Activated CD4-positive, alpha-beta T cell treated with anti-CD3 and anti-CD28 coated beads, Interleukin-2, amount 10 ng/mL, durations not matched to agents 7 days and 5 days (primary cell): ENCODE measurements at regions not wholly inside any gene's neighbourhood (a gene's known extent, or its start where the extent isn't known, plus 50 kb on each side); places are given as distances from the start of the nearest gene placed in this dataset.

Experiments
- CTCF ChIA-PET: fragments of 350-600 bp; sonication (Branson Sonifier 250); formaldehyde crosslinking; loops from one replicate; lab custom pipeline; 2021; ENCODE audit warnings: antibody characterized with exemption; lab: Charles Lee
- POLR2A ChIA-PET: fragments of 350-600 bp; sonication (Branson Sonifier 250); formaldehyde crosslinking; loops from one replicate; lab custom pipeline; 2021; ENCODE audit warnings: antibody characterized with exemption; lab: Charles Lee
- DNase-seq: peaks from one replicate; pipeline ENCODE4 v3.0.0-alpha.2; 2020
- H3K27ac Mint-ChIP-seq: one replicate; pipeline ENCODE4 v1.8.0; 2021; ENCODE audit warnings: mild to moderate bottlenecking, moderate library complexity, mixed read lengths
- H3K27me3 Mint-ChIP-seq: one replicate; pipeline ENCODE4 v1.8.0; 2021; ENCODE audit warnings: mixed read lengths
- H3K36me3 Mint-ChIP-seq: one replicate; pipeline ENCODE4 v1.8.0; 2021; ENCODE audit warnings: low read depth, mixed read lengths
- H3K4me1 Mint-ChIP-seq: one replicate; pipeline ENCODE4 v1.8.0; 2021; ENCODE audit warnings: mixed read lengths
- H3K4me3 Mint-ChIP-seq: one replicate; pipeline ENCODE4 v1.8.0; 2021; ENCODE audit warnings: mild to moderate bottlenecking, moderate library complexity, mixed read lengths
- H3K9me3 Mint-ChIP-seq: one replicate; pipeline ENCODE4 v1.8.0; 2021; ENCODE audit warnings: mixed read lengths

DNA sequence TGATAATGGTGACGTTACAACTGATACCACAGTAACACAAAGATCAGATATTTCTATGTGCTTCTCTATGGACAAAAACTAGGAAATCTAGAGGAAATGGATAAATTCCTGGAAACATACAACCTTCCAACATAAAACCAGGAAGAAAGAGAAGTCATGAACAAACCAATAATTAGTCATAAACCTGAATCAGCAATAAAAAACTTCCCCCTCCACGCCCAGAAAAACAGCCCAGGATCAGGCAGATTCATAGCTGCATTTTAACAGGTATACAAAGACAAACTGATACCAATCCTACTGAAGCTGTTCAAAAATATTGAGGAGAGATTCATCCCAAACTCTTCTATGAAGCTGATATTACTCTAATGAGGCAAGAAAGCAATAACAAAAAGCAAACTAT, 1535.2 kb upstream of the LRRTM1 start:
- no peak for DNase-seq
- ChIA-PET CTCF (no interaction called here), POLR2A (no interaction called here)
- Mint-ChIP-seq H3K4me1 (no peaks in the 10 kb centered on the region), H3K9me3 (peaks cover 10% of the 10 kb centered on the region), H3K4me3 (no peak overlapping the region), H3K36me3 (no peaks in the 10 kb centered on the region), H3K27me3 (no peaks in the 10 kb centered on the region), H3K27ac (no peak overlapping the region)

DNA sequence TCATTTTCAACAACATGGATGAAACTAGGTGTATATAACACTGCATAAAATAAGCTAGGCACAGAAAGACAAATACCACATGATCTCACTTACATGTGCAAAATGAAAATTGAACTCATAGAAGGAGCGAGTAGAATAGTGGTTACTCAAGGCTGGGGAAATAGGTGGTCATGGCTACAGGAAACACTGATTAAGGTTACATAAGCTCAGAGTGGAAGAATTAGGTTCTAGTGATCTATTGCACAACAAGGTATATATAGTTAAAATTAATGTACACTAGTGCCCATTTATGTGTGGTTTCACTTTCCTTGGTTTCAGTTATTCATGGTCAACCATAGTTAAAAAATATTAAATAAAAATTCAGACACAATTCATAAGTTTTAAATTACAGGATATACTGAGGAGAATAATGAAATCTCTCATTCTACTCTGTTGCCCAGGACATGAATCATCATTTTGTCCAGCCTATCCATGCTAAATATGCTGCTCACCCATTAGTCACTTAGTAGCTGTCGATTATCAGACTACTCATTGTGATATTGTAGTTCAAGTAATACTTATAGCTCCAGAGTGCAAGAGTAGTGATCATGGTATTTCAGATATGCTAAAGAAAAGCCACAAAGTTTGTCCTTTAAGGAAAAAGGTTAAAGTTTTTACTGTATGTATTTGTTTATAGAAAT, 1530.9 kb upstream of the LRRTM1 start:
- Mint-ChIP-seq H3K4me1 (no peaks in the 10 kb centered on the region), H3K27ac (no peak overlapping the region), H3K36me3 (no peaks in the 10 kb centered on the region), H3K27me3 (no peaks in the 10 kb centered on the region), H3K9me3 (peaks cover 9% of the 10 kb centered on the region), H3K4me3 (no peak overlapping the region)
- ChIA-PET POLR2A (no interaction called here), CTCF (no interaction called here)
- no peak for DNase-seq

- no peak for DNase-seq
- H3K36me3 Mint-ChIP-seq, result no peaks in the 10 kb centered on the region
- no peak overlapping the region for H3K4me3 Mint-ChIP-seq
- no peak overlapping the region for H3K27ac Mint-ChIP-seq
- H3K4me1 Mint-ChIP-seq, result no peaks in the 10 kb centered on the region
- CTCF ChIA-PET, result no interaction called here
- no peaks in the 10 kb centered on the region for H3K27me3 Mint-ChIP-seq
- H3K9me3 Mint-ChIP-seq, result peaks cover 19% of the 10 kb centered on the region
- POLR2A ChIA-PET, result no interaction called here
These were observed 1482.3 kb upstream of the LRRTM1 start for GRCh38 chr2:81786811-81787210.

- Mint-ChIP-seq H3K36me3 (no peaks in the 10 kb centered on the region), H3K4me3 (no peak overlapping the region), H3K4me1 (no peaks in the 10 kb centered on the region), H3K9me3 (peaks cover 6% of the 10 kb centered on the region), H3K27me3 (no peaks in the 10 kb centered on the region), H3K27ac (no peak overlapping the region)
- no peak for DNase-seq
- ChIA-PET POLR2A (no interaction called here), CTCF (no interaction called here)
These were observed 1462.8 kb upstream of the LRRTM1 start for GRCh38 chr2:81767187-81767912.

GRCh38 chr2:81747481-81748070, 1443.0 kb upstream of the LRRTM1 start:
- Mint-ChIP-seq H3K4me1 (no peaks in the 10 kb centered on the region), H3K36me3 (no peaks in the 10 kb centered on the region), H3K4me3 (no peak overlapping the region), H3K9me3 (peaks cover 16% of the 10 kb centered on the region), H3K27me3 (no peaks in the 10 kb centered on the region), H3K27ac (no peak overlapping the region)
- no peak for DNase-seq
- CTCF ChIA-PET, result interaction anchor here (0.7 kb wide), 1 partner anchor 1804 kb away, joined by 4 read pairs; no protein-coding TSS in a partner anchor
- POLR2A ChIA-PET, result interaction anchor here (0.5 kb wide), 1 partner anchor 18 kb away, joined by 5 read pairs; no protein-coding TSS in a partner anchor

DNA sequence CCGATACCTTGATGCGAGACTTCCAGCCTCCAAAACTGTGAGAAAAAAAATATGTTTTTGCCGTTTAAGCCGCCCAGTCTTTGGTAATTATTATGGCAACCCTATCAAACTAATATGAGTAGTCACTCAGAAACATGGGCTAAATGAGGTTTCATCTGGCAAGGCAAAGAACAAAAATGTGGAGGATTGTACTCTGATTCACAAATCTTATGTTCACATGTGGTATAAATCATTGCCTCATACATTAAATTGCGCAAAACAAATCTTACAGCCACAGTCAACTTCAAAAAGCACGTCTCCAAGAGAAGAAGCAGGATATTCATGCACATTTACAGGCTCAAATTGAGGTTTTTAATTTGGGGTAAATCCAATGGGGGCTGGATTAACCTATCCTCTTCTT, 1435.4 kb upstream of the LRRTM1 start:
- Mint-ChIP-seq H3K27ac (no peak overlapping the region), H3K4me1 (no peaks in the 10 kb centered on the region), H3K4me3 (no peak overlapping the region), H3K27me3 (no peaks in the 10 kb centered on the region), H3K9me3 (peaks cover 2% of the 10 kb centered on the region), H3K36me3 (no peaks in the 10 kb centered on the region)
- no peak for DNase-seq
- ChIA-PET CTCF (no interaction called here), POLR2A (no interaction called here)

DNA sequence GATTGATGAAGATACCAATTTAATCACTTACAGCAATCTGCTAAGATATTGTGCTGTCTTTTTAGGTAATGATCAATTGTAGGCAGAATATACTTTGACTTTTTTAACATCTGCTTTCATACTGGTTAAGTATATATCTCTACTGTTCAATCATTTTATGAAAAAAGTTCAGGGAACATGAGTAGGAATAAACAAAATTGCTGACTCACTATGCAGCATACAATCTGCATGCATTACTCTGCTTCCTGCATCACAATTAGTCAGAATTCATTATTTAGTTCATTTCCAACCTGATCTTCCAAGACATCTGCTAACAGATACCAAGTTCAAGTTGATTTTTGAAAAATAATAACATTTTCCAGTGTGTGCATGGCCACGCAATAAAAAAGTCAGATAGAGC, 1430.4 kb upstream of the LRRTM1 start:
- no peak for DNase-seq
- peaks cover 3% of the 10 kb centered on the region for H3K9me3 Mint-ChIP-seq
- H3K27me3 Mint-ChIP-seq, result no peaks in the 10 kb centered on the region
- ChIA-PET CTCF (no interaction called here), POLR2A (no interaction called here)
- H3K36me3 Mint-ChIP-seq, result no peaks in the 10 kb centered on the region
- no peak overlapping the region for H3K27ac Mint-ChIP-seq
- H3K4me1 Mint-ChIP-seq, result no peaks in the 10 kb centered on the region
- H3K4me3 Mint-ChIP-seq, result no peak overlapping the region

GRCh38 chr2:81714817-81715216, 1410.3 kb upstream of the LRRTM1 start:
- CTCF ChIA-PET, result no interaction called here
- H3K9me3 Mint-ChIP-seq, result peaks cover 4% of the 10 kb centered on the region
- no peak for DNase-seq
- H3K4me1 Mint-ChIP-seq, result no peaks in the 10 kb centered on the region
- H3K36me3 Mint-ChIP-seq, result no peaks in the 10 kb centered on the region
- POLR2A ChIA-PET, result no interaction called here
- no peak overlapping the region for H3K4me3 Mint-ChIP-seq
- no peaks in the 10 kb centered on the region for H3K27me3 Mint-ChIP-seq
- H3K27ac Mint-ChIP-seq, result no peak overlapping the region

GRCh38 chr2:81706856-81707255, 1402.3 kb upstream of the LRRTM1 start:
- Mint-ChIP-seq H3K27me3 (no peaks in the 10 kb centered on the region), H3K9me3 (peaks cover 9% of the 10 kb centered on the region), H3K4me1 (no peaks in the 10 kb centered on the region), H3K36me3 (no peaks in the 10 kb centered on the region), H3K27ac (no peak overlapping the region), H3K4me3 (no peak overlapping the region)
- ChIA-PET POLR2A (no interaction called here), CTCF (no interaction called here)
- no peak for DNase-seq

GRCh38 chr2:81703831-81704230, 1399.3 kb upstream of the LRRTM1 start:
- Mint-ChIP-seq H3K27me3 (no peaks in the 10 kb centered on the region), H3K27ac (no peak overlapping the region), H3K9me3 (peaks cover 9% of the 10 kb centered on the region), H3K4me1 (no peaks in the 10 kb centered on the region), H3K4me3 (no peak overlapping the region), H3K36me3 (no peaks in the 10 kb centered on the region)
- no peak for DNase-seq
- CTCF ChIA-PET, result no interaction called here
- POLR2A ChIA-PET, result no interaction called here

DNA sequence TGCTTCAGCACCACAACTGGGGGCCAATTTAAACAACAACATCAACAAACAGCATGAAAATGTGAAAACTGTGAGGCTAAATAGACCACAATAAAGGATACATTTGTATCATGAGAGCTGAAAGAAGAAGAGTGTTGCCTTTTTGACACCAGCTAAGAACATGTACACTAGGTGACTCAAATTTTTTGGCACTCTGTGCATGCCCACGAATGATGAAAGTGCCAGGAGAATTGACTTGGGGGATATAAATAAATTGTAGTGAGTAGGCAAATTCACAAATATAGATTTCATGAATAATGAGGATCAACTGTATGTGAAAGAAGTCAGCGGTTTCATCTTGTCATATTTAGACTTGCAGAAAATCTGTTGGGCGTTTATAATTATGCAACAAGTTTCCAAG, 1388.0 kb upstream of the LRRTM1 start:
- Mint-ChIP-seq H3K27me3 (no peaks in the 10 kb centered on the region), H3K36me3 (no peaks in the 10 kb centered on the region), H3K9me3 (peaks cover 23% of the 10 kb centered on the region), H3K4me3 (no peak overlapping the region), H3K27ac (no peak overlapping the region), H3K4me1 (no peaks in the 10 kb centered on the region)
- no peak for DNase-seq
- ChIA-PET POLR2A (no interaction called here), CTCF (no interaction called here)

DNA sequence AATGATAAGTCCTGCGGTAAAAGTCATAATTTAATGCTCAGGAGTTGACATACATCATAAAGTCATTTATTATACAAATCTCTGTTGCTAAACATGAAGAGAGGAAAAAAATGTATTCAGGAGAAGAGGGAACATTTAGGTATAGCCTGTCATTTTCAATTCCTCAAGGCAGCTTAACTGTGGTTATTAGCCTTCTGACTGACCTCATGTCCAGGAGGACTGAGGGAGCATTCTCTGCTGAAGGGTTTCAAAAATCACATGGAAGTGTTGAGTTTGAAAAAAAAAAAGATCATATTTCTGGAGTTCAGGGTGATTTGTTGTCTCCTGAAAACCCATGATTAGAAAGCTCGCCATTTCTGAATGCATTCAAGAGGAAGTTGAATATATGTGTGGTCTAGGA, 1371.1 kb upstream of the LRRTM1 start:
- no peak overlapping the region for H3K27ac Mint-ChIP-seq
- ChIA-PET CTCF (no interaction called here), POLR2A (no interaction called here)
- no peaks in the 10 kb centered on the region for H3K9me3 Mint-ChIP-seq
- no peaks in the 10 kb centered on the region for H3K36me3 Mint-ChIP-seq
- H3K4me1 Mint-ChIP-seq, result no peaks in the 10 kb centered on the region
- DNase-seq, result no peak
- no peak overlapping the region for H3K4me3 Mint-ChIP-seq
- H3K27me3 Mint-ChIP-seq, result no peaks in the 10 kb centered on the region

- no peak overlapping the region for H3K27ac Mint-ChIP-seq
- no peaks in the 10 kb centered on the region for H3K27me3 Mint-ChIP-seq
- H3K4me3 Mint-ChIP-seq, result no peak overlapping the region
- ChIA-PET CTCF (no interaction called here), POLR2A (no interaction called here)
- no peak for DNase-seq
- H3K36me3 Mint-ChIP-seq, result no peaks in the 10 kb centered on the region
- no peaks in the 10 kb centered on the region for H3K4me1 Mint-ChIP-seq
- peaks cover 2% of the 10 kb centered on the region for H3K9me3 Mint-ChIP-seq
These were observed 1368.4 kb upstream of the LRRTM1 start for GRCh38 chr2:81672923-81673322.
